Keratinocyte (primary cell): ENCODE measurements at regions not wholly inside any gene's neighbourhood (a gene's known extent, or its start where the extent isn't known, plus 50 kb on each side); places are given as distances from the start of the nearest gene placed in this dataset.

Experiments
- DNase-seq: peaks from one replicate; pipeline ENCODE4 v3.0.0-alpha.2; 2011; ENCODE audit warnings: low read depth, missing footprints, low spot score
- FAIRE-seq: peaks from 2 replicates; lab custom pipeline; 2011; peaks lifted over from hg19 to GRCh38; lab: Jason Lieb, UNC
- H2AFZ ChIP-seq: 2 replicates; pipeline ENCODE4 v1.6.0; 2012; ENCODE audit warnings: low read length, control low read depth, inconsistent platforms; ENCODE audit not compliant: control insufficient read depth
- H3K27ac ChIP-seq: 2 replicates; pipeline ENCODE4 v1.5.1; 2011; ENCODE audit warnings: low read length; ENCODE audit not compliant: control insufficient read depth, insufficient read depth
- H3K27me3 ChIP-seq: 3 replicates; pipeline ENCODE4 v1.6.0; 2011; ENCODE audit warnings: low read length; ENCODE audit not compliant: control insufficient read depth, insufficient read depth; ENCODE audit errors: extremely low read depth
- H3K36me3 ChIP-seq, 2 experiments: 2 replicates in 1 of 2; 3 replicates in 1 of 2; pipeline ENCODE4 v1.5.1; 2011; ENCODE audit warnings: low read length in 2 of 2, mild to moderate bottlenecking in 1 of 2; ENCODE audit not compliant: control insufficient read depth in 2 of 2, insufficient read depth in 2 of 2; ENCODE audit errors: extremely low read depth in 1 of 2
- H3K4me1 ChIP-seq: 3 replicates; pipeline ENCODE4 v1.5.1; 2011; ENCODE audit warnings: low read length; ENCODE audit not compliant: control insufficient read depth, insufficient read depth; ENCODE audit errors: extremely low read depth
- H3K4me2 ChIP-seq: 3 replicates; pipeline ENCODE4 v1.6.0; 2011; ENCODE audit warnings: low read depth, low read length; ENCODE audit not compliant: control insufficient read depth, insufficient read depth; ENCODE audit errors: extremely low read depth
- H3K4me3 ChIP-seq, 3 experiments: fragments of 200-600 bp in 1 of 3; sonication (generic) in 1 of 3; 2 replicates in 2 of 3; 3 replicates in 1 of 3; pipeline ENCODE4 v1.5.1; 2011 to 2016; ENCODE audit warnings: low read length in 3 of 3, mild to moderate bottlenecking in 3 of 3, control low read depth in 2 of 3, inconsistent platforms in 1 of 3, low read depth in 1 of 3, mixed read lengths in 1 of 3, mixed run types in 1 of 3, moderate library complexity in 1 of 3; ENCODE audit not compliant: control insufficient read depth in 2 of 3, insufficient read depth in 2 of 3; ENCODE audit errors: extremely low read depth in 1 of 3
- H3K79me2 ChIP-seq: 2 replicates; pipeline ENCODE4 v1.6.0; 2012; ENCODE audit warnings: low read length; ENCODE audit not compliant: control insufficient read depth, insufficient read depth
- H3K9ac ChIP-seq: 3 replicates; pipeline ENCODE4 v1.6.0; 2011; ENCODE audit warnings: low read length; ENCODE audit not compliant: control insufficient read depth, insufficient read depth; ENCODE audit errors: extremely low read depth
- H3K9me1 ChIP-seq: 3 replicates; pipeline ENCODE4 v1.6.0; 2011; ENCODE audit warnings: low read length; ENCODE audit not compliant: control insufficient read depth, insufficient read depth; ENCODE audit errors: extremely low read depth
- H3K9me3 ChIP-seq: 2 replicates; pipeline ENCODE4 v1.5.1; 2012; ENCODE audit warnings: low read depth, low read length; ENCODE audit not compliant: control insufficient read depth
- H4K20me1 ChIP-seq: 3 replicates; pipeline ENCODE4 v1.6.0; 2011; ENCODE audit warnings: low read length; ENCODE audit not compliant: control insufficient read depth, insufficient read depth; ENCODE audit errors: extremely low read depth
- EZH2 ChIP-seq: IDR thresholded peaks from one replicate; pipeline ENCODE4 v1.6.1; 2012; ENCODE audit warnings: inconsistent platforms, mild to moderate bottlenecking, low read length, moderate library complexity
- dilution Hi-C: fragments of 300-500 bp; cut with MboI; formaldehyde crosslinking; loops from one replicate; pipeline ENCODE4 v1.7.0; 2020; ENCODE audit warnings: low sequenced_read_pairs; ENCODE audit not compliant: extremely low pct_ligation_motif_present
- TF ChIP-seq, protein P1 (sequence below), 3 experiments: IDR thresholded peaks in 1 of 3; conservative IDR thresholded peaks in 1 of 3; optimal IDR thresholded peaks in 1 of 3; 2 replicates in 2 of 3; 3 replicates in 1 of 3; pipeline versions ENCODE3 to v1.5.1; 2011; ENCODE audit warnings: low read length in 3 of 3, mild to moderate bottlenecking in 3 of 3, moderate library complexity in 2 of 3, control low read depth in 1 of 3, inconsistent platforms in 1 of 3; ENCODE audit not compliant: insufficient read depth in 2 of 3; ENCODE audit errors: extremely low read depth in 1 of 3

DNA sequence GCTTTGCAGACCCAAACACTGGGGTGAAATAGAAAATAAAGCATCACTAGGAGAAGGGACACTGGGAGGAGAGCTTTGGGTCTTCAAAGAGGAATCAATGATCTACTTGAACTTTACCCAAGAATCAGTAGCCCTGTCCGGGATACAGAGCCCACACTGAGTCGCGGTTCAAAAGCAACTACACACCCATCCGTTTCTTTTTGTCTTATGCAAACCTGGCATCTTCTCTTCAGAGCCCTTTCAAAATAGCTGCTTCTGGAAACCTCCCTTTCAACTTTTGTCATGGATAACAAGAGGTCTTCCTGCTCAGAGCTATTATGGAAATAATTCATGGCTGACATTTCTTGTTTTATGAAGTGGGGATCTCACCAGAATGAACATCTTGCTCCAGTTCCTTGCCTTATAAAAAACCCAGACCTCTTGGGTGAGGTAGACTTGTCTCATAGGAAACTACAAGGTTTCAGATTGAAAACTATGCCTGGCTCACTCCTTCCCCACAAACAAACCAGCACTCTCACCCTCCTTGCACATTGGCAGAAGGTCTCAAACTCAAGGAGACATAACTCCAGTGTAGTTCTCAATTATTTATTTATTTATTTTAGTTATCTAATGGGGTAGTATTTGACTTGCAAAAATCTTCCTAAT, 115.1 kb upstream of the ARHGEF3 start:
- H3K4me3 ChIP-seq = no peak overlapping the region
- no peak overlapping the region for H3K9ac ChIP-seq
- H3K4me1 ChIP-seq = no peaks in the 10 kb centered on the region
- H3K9me1 ChIP-seq = no peaks in the 10 kb centered on the region
- FAIRE-seq (no peak), DNase-seq (no peak)
- no peak overlapping the region for H3K4me2 ChIP-seq
- no peak overlapping the region for H3K27ac ChIP-seq
- dilution Hi-C loops = no loop called here
- no peaks in the 10 kb centered on the region for H3K9me3 ChIP-seq
- no peaks in the 10 kb centered on the region for H3K36me3 ChIP-seq
- TF ChIP-seq EZH2 = no peak
- H4K20me1 ChIP-seq = no peaks in the 10 kb centered on the region
- no peaks in the 10 kb centered on the region for H3K27me3 ChIP-seq
- H2AFZ ChIP-seq = no peak overlapping the region
- no peaks in the 10 kb centered on the region for H3K79me2 ChIP-seq

DNA sequence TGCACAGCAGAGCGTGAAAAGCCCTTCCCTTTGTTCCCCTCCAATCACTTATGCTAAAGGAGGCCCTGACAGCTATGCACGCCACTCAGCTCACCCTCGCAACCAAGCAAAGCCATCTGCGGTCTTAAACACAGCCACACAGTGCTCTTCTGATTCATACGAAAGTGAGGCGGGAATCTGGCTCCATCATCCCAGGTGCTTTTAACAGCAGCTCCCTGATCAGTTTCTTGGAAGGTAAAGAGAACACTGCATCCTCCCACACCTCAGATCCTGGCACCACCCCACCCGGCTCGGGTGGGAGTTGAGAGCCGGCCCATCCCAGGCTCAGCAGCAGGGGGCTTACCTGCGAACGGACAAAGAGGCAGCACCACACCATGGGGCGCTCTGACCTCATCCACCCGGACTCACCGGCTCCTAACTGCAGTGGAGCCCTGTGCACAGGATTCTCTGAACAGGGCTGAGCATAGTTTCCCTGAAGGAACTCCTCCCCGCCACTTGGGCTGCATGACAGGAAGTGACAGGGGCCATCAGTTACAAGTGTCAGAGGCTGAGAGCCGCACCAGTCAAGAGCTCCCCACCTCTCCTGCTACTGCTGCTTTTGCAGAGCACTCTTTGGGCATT, 114.3 kb upstream of the ARHGEF3 start:
- FAIRE-seq (no peak), DNase-seq (no peak)
- Histone ChIP-seq H3K4me2 (no peak overlapping the region), H3K9me1 (no peaks in the 10 kb centered on the region), H2AFZ (no peak overlapping the region), H3K36me3 (no peaks in the 10 kb centered on the region), H3K4me1 (no peaks in the 10 kb centered on the region), H3K9ac (no peak overlapping the region), H3K79me2 (no peaks in the 10 kb centered on the region), H3K9me3 (no peaks in the 10 kb centered on the region), H4K20me1 (no peaks in the 10 kb centered on the region), H3K27ac (no peak overlapping the region), H3K27me3 (no peaks in the 10 kb centered on the region), H3K4me3 (no peak overlapping the region)
- TF ChIP-seq, protein P1, sequence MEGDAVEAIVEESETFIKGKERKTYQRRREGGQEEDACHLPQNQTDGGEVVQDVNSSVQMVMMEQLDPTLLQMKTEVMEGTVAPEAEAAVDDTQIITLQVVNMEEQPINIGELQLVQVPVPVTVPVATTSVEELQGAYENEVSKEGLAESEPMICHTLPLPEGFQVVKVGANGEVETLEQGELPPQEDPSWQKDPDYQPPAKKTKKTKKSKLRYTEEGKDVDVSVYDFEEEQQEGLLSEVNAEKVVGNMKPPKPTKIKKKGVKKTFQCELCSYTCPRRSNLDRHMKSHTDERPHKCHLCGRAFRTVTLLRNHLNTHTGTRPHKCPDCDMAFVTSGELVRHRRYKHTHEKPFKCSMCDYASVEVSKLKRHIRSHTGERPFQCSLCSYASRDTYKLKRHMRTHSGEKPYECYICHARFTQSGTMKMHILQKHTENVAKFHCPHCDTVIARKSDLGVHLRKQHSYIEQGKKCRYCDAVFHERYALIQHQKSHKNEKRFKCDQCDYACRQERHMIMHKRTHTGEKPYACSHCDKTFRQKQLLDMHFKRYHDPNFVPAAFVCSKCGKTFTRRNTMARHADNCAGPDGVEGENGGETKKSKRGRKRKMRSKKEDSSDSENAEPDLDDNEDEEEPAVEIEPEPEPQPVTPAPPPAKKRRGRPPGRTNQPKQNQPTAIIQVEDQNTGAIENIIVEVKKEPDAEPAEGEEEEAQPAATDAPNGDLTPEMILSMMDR (optimal IDR thresholded peaks at IDR 0.05 in 1 of 3, IDR thresholded peaks at IDR 0.05 in 1 of 3, conservative IDR thresholded peaks at IDR 0.05 in 1 of 3; ENCODE audit: extremely low read depth in 1 of 3, insufficient read depth in 2 of 3, low read length in 3 of 3) = no peak
- no peak for TF ChIP-seq EZH2
- dilution Hi-C loops = no loop called here
